ENCODE measurements at regions not wholly inside any gene's neighbourhood (a gene's known extent, or its start where the extent isn't known, plus 50 kb on each side); places are given as distances from the start of the nearest gene placed in this dataset.

GRCh38 chr13:86066611-86067365 lies 267.6 kb upstream of the SLITRK6 start:
- no peak overlapping the region for H3K4me3 ChIP-seq (ENCODE audit: low read depth, low read length)
- TF ChIP-seq CTCF (IDR thresholded peaks at IDR 0.05; ENCODE audit: low read depth, low read length): no peak

GRCh38 chr13:86052141-86052540 lies 252.9 kb upstream of the SLITRK6 start:
- no peak overlapping the region for H3K4me3 ChIP-seq (ENCODE audit: low read depth, low read length)
- no peak for TF ChIP-seq CTCF (IDR thresholded peaks at IDR 0.05; ENCODE audit: low read depth, low read length)

GRCh38 chr13:86051134-86052103 lies 252.2 kb upstream of the SLITRK6 start:
- no peak for TF ChIP-seq CTCF (IDR thresholded peaks at IDR 0.05; ENCODE audit: low read depth, low read length)

GRCh38 chr13:86038490-86038889 lies 239.3 kb upstream of the SLITRK6 start:
- no peak for TF ChIP-seq CTCF (IDR thresholded peaks at IDR 0.05; ENCODE audit: low read depth, low read length)
- H3K4me3 ChIP-seq (ENCODE audit: low read depth, low read length): no peak overlapping the region

More at GRCh38 chr13:86051134-86052103, 252.2 kb upstream of the SLITRK6 start:
- no peak overlapping the region for H3K4me3 ChIP-seq (ENCODE audit: low read depth, low read length)

- TF ChIP-seq CTCF (IDR thresholded peaks at IDR 0.05; ENCODE audit: low read depth, low read length): no peak
- no peak overlapping the region for H3K4me3 ChIP-seq (ENCODE audit: low read depth, low read length)
These were observed 221.3 kb upstream of the SLITRK6 start for GRCh38 chr13:86020351-86021002.

GRCh38 chr13:86006317-86006716 lies 207.1 kb upstream of the SLITRK6 start:
- TF ChIP-seq CTCF (IDR thresholded peaks at IDR 0.05; ENCODE audit: low read depth, low read length): no peak
- no peak overlapping the region for H3K4me3 ChIP-seq (ENCODE audit: low read depth, low read length)
